Pancreas (tissue), 10 donors: ENCODE measurements at regions not wholly inside any gene's neighbourhood (a gene's known extent, or its start where the extent isn't known, plus 50 kb on each side); places are given as distances from the start of the nearest gene placed in this dataset.

ENCODE experiments used
- ATAC-seq, 4 donors: fragments of 200-7000 bp; cut with Tn5 transposase; one replicate each; pipeline versions ENCODE4 v1.8.0 to v1.9.1; 2020; ENCODE audit warnings: mild to moderate bottlenecking in 4 of 4, moderate library complexity in 4 of 4
- DNase-seq, 6 donors: peaks; one replicate each; pipeline ENCODE4 v3.0.0-alpha.2; 2020
- FAIRE-seq: peaks from 2 replicates; lab custom pipeline; 2012; peaks lifted over from hg19 to GRCh38; lab: Jason Lieb, UNC
- H3K27ac ChIP-seq, 4 donors: fragments of 200-600 bp; sonication (generic); 1 replicate in 3 of 4; 2 replicates in 1 of 4; pipeline versions ENCODE4 v1.5.0 to v1.8.0; 2020
- H3K27me3 ChIP-seq, 4 donors: fragments of 200-600 bp; one replicate each; pipeline ENCODE4 v1.8.0; 2021
- H3K36me3 ChIP-seq, 3 donors: fragments of 200-600 bp; sonication (generic) in 1 of 3; one replicate each; pipeline versions ENCODE4 v1.5.0 to v1.8.0; 2020 to 2021
- H3K4me1 ChIP-seq, 3 donors: fragments of 200-600 bp; one replicate each; pipeline ENCODE4 v1.8.0; 2021
- H3K4me3 ChIP-seq, 4 donors: fragments of 200-600 bp; sonication (generic) in 2 of 4; one replicate each; pipeline versions ENCODE4 v1.5.0 to v1.8.0; 2020 to 2021
- H3K9me3 ChIP-seq, 4 donors: fragments of 200-600 bp; one replicate each; pipeline ENCODE4 v1.8.0; 2021
- WGBS, 2 donors: extraction: QIAGEN DNeasy Blood & Tissue Kit; methylation state at CpG; one replicate each; pipeline ENCODE4 v1.1.7; 2013; 5-methylcytosine and 5-hydroxymethylcytosine counted together
- intact Hi-C, 3 donors: fragments of 100-400 bp; cut with DNase I; formaldehyde crosslinking; loops; one replicate each; pipeline versions ENCODE4 v1.11.1 to v1.14.2; 2022
- TF ChIP-seq, protein P1 (sequence below), 4 donors: fragments of 200-600 bp; sonication (generic) in 3 of 4; IDR thresholded peaks; one replicate each; pipeline versions ENCODE4 v1.5.0 to v1.8.0; 2021; ENCODE audit warnings: antibody characterized with exemption in 4 of 4
- donor health status: healthy with polysubstance abuse.
- donor health status: DM: no; HTN: no; CAD: no; lungs with moderate emphysema.
- donor health status: DM: no; HTN: no; CAD: no.
- donor health status: control.
- donor health status: control.
- donor health status: Bipolar disorder and iron deficiency.
- donor health status: DM: yes; HTN: yes; CAD: no.
- donor health status: DM: no; HTN: no; CAD: no.
- donor health status: DM: no; HTN: no; CAD: no.
- donor health status: DM: yes; HTN: yes; CAD: no.

DNA sequence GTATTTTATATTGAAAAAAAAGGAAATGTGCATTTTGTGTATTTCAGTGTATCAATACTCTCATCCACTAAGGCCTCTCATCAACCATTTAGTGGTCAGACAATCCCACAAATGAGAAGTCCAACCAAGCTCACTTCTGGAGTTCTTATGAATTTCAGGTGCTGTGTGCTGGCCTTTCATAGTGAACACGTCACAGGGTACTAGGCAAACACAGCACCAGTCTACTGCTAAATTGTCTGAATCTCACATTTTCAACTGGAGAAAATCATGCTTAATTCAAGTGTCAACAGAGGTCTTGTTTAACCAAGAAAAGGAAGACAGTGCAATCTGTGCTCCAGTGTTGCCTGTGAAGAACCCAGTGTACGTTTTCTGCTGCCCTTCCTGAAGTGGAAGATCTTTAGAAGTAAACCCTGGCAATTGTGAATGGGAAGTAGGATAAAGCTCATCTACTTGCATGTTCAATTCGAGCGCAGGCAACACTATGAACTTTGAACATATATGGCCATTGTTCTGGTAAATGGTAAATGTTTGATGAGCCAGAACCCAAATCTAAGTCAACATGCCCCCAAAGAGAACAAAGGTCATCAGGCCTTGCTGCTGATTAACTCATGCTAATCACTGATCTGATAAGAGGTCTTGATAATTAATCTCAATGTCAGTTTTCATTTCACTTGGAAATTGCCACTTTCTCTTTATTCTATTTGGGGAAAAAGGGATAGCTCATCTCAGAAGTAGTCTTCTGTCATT is 439.2 kb upstream of the SOX9 start:
- H3K4me1 ChIP-seq, result no peaks in the 10 kb centered on the region
- no peaks in the 10 kb centered on the region for H3K36me3 ChIP-seq
- intact Hi-C loops, result no loop called here
- TF ChIP-seq, protein P1, sequence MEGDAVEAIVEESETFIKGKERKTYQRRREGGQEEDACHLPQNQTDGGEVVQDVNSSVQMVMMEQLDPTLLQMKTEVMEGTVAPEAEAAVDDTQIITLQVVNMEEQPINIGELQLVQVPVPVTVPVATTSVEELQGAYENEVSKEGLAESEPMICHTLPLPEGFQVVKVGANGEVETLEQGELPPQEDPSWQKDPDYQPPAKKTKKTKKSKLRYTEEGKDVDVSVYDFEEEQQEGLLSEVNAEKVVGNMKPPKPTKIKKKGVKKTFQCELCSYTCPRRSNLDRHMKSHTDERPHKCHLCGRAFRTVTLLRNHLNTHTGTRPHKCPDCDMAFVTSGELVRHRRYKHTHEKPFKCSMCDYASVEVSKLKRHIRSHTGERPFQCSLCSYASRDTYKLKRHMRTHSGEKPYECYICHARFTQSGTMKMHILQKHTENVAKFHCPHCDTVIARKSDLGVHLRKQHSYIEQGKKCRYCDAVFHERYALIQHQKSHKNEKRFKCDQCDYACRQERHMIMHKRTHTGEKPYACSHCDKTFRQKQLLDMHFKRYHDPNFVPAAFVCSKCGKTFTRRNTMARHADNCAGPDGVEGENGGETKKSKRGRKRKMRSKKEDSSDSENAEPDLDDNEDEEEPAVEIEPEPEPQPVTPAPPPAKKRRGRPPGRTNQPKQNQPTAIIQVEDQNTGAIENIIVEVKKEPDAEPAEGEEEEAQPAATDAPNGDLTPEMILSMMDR (IDR thresholded peaks at IDR 0.05), result no peak
- H3K4me3 ChIP-seq, result no peak overlapping the region
- no peak overlapping the region for H3K27ac ChIP-seq
- 58 to 59% methylated on average over 4 of the region's 4 CpGs for WGBS, 2 donors
- no peaks in the 10 kb centered on the region for H3K9me3 ChIP-seq
- DNase-seq, result no peak
- ATAC-seq, result no peak
- H3K27me3 ChIP-seq, result no peaks in the 10 kb centered on the region
- no peak for FAIRE-seq

GRCh38 chr17:71682174-71682494 is 438.7 kb upstream of the SOX9 start:
- Histone ChIP-seq H3K27ac (no peak overlapping the region), H3K4me3 (no peak overlapping the region), H3K9me3 (no peaks in the 10 kb centered on the region), H3K36me3 (no peaks in the 10 kb centered on the region), H3K4me1 (no peaks in the 10 kb centered on the region), H3K27me3 (no peaks in the 10 kb centered on the region)
- FAIRE-seq, result no peak
- TF ChIP-seq, protein P1 (IDR thresholded peaks at IDR 0.05), result no peak
- intact Hi-C loops, result no loop called here
- no peak for DNase-seq
- WGBS, 2 donors, result 70 to 80% methylated on average over 1 of the region's 1 CpG
- no peak for ATAC-seq

- ATAC-seq, result no peak
- H3K36me3 ChIP-seq, result no peaks in the 10 kb centered on the region
- intact Hi-C loops, result no loop called here
- no peaks in the 10 kb centered on the region for H3K4me1 ChIP-seq
- no peaks in the 10 kb centered on the region for H3K9me3 ChIP-seq
- no peak overlapping the region for H3K27ac ChIP-seq
- no peak overlapping the region for H3K4me3 ChIP-seq
- no peak for FAIRE-seq
- WGBS, 2 donors, result 77 to 88% methylated on average over 3 of the region's 3 CpGs
- TF ChIP-seq, protein P1 (IDR thresholded peaks at IDR 0.05), result no peak
- H3K27me3 ChIP-seq, result no peaks in the 10 kb centered on the region
- DNase-seq, result no peak
These were observed 431.0 kb upstream of the SOX9 start for GRCh38 chr17:71689782-71690181.

- TF ChIP-seq, protein P1 (IDR thresholded peaks at IDR 0.05), result no peak
- no peaks in the 10 kb centered on the region for H3K4me1 ChIP-seq
- no peak overlapping the region for H3K27ac ChIP-seq
- no peaks in the 10 kb centered on the region for H3K27me3 ChIP-seq
- no peaks in the 10 kb centered on the region for H3K9me3 ChIP-seq
- no peak for ATAC-seq
- no peak for FAIRE-seq
- H3K36me3 ChIP-seq, result no peaks in the 10 kb centered on the region
- no peak overlapping the region for H3K4me3 ChIP-seq
- intact Hi-C loops, result no loop called here
- DNase-seq, result no peak
These were observed 420.9 kb upstream of the SOX9 start for GRCh38 chr17:71699907-71700306.

- no peaks in the 10 kb centered on the region for H3K27me3 ChIP-seq
- no peak overlapping the region for H3K4me3 ChIP-seq
- H3K36me3 ChIP-seq, result no peaks in the 10 kb centered on the region
- no peaks in the 10 kb centered on the region for H3K9me3 ChIP-seq
- WGBS, 2 donors, result 88 to 94% methylated on average over 2 of the region's 2 CpGs
- no peak for ATAC-seq
- no peaks in the 10 kb centered on the region for H3K4me1 ChIP-seq
- no peak for FAIRE-seq
- no peak overlapping the region for H3K27ac ChIP-seq
- intact Hi-C loops, result no loop called here
- TF ChIP-seq, protein P1 (IDR thresholded peaks at IDR 0.05), result no peak
- no peak for DNase-seq
These were observed 417.1 kb upstream of the SOX9 start for GRCh38 chr17:71703701-71704100.
